Stimulated activated memory B cell treated with anti-CD40 and anti-IgM and Interleukin-4, amounts not matched to agents 10 μg/mL and 1 μg/mL and 100 μg/mL, for 72 hours (primary cell): ENCODE measurements at regions not wholly inside any gene's neighbourhood (a gene's known extent, or its start where the extent isn't known, plus 50 kb on each side); places are given as distances from the start of the nearest gene placed in this dataset.
"Not testable (repeated sequence)": the region's sequence is repeated elsewhere in the genome, so short reads cannot be mapped to it uniquely, and the experiment has no call there.

ENCODE experiments used
- ATAC-seq: fragments of 150-1000 bp; cut with Tn5 transposase; 2 replicates; pipeline ENCODE4 v1.10.0; 2021
- H3K27ac Mint-ChIP-seq: one replicate; pipeline ENCODE4 v1.8.0; 2022; ENCODE audit warnings: mild to moderate bottlenecking, mixed read lengths
- H3K27me3 Mint-ChIP-seq: one replicate; pipeline ENCODE4 v1.8.0; 2022; ENCODE audit warnings: mixed read lengths
- H3K36me3 Mint-ChIP-seq: one replicate; pipeline ENCODE4 v1.8.0; 2022; ENCODE audit warnings: mixed read lengths
- H3K4me1 Mint-ChIP-seq: one replicate; pipeline ENCODE4 v1.8.0; 2022; ENCODE audit warnings: mixed read lengths
- H3K4me3 Mint-ChIP-seq: one replicate; pipeline ENCODE4 v1.8.0; 2022; ENCODE audit warnings: mild to moderate bottlenecking, moderate library complexity, mixed read lengths
- H3K9me3 Mint-ChIP-seq: one replicate; pipeline ENCODE4 v1.8.0; 2022; ENCODE audit warnings: mixed read lengths

DNA sequence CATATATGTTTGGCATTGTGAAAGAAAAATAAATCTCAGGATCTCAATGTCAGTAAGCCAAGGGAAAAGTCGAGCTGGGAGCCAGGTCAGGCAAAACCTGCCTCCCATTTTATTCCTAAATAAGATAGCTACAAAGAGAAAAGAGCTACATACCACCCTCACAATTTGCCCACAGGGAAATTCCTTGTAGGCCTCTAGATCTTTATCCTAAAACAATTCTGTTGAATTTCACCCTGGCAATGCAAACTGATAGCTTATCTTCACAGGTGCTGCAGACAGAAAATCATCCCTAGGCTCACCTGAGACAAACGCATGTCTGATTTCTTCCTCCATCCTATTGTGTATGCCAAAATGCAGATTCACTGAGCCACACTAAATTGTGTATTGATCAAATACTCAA, 2587.1 kb downstream of the PCDH9 start:
- no peaks in the 10 kb centered on the region for H3K4me1 Mint-ChIP-seq
- no peak overlapping the region for H3K27ac Mint-ChIP-seq
- peaks cover 3% of the 10 kb centered on the region for H3K9me3 Mint-ChIP-seq
- H3K27me3 Mint-ChIP-seq = no peaks in the 10 kb centered on the region
- no peak overlapping the region for H3K4me3 Mint-ChIP-seq
- H3K36me3 Mint-ChIP-seq = no peaks in the 10 kb centered on the region
- no peak for ATAC-seq

DNA sequence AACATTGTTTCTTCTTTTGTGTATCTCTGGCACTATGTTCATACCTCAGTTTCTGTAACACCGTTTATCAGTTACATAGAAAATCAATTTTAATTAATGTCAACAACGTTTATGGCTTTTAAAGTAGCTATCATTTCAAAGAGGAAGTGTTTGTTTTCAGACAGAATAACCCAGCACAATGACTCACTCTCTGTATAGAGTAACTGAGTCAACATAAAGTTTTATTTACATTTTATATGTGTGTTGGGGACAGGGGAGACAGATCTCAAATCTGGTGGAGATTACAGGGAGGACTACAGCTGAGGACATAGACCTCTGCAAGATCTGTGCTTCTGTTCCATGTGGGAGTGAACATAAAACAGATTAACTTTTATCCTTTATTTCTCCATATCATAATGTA, 2590.1 kb downstream of the PCDH9 start:
- Mint-ChIP-seq H3K27ac (no peak overlapping the region), H3K27me3 (no peaks in the 10 kb centered on the region), H3K4me3 (no peak overlapping the region), H3K36me3 (no peaks in the 10 kb centered on the region), H3K4me1 (no peaks in the 10 kb centered on the region), H3K9me3 (peaks cover 3% of the 10 kb centered on the region)
- ATAC-seq = no peak

DNA sequence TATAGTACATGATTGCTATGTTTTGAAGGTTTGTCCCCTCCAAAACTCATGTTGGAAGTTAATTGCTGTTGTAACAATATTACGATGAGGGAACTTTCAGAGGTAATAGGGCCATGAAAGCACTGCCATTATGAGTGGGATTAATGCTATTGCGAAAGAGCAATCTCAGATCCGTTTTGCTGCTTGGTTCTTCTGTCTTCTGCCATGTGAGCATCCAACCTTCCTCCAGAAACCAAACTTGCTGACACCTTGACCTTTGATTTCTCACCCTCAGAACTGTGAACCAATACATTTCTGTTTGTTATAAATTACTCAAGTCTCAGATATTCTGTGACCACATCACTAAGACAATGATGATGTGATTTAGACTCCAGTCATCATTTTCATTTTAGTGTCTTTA, 2590.9 kb downstream of the PCDH9 start:
- ATAC-seq = no peak
- Mint-ChIP-seq H3K27me3 (no peaks in the 10 kb centered on the region), H3K4me3 (no peak overlapping the region), H3K36me3 (no peaks in the 10 kb centered on the region), H3K27ac (no peak overlapping the region), H3K9me3 (peaks cover 3% of the 10 kb centered on the region), H3K4me1 (no peaks in the 10 kb centered on the region)

DNA sequence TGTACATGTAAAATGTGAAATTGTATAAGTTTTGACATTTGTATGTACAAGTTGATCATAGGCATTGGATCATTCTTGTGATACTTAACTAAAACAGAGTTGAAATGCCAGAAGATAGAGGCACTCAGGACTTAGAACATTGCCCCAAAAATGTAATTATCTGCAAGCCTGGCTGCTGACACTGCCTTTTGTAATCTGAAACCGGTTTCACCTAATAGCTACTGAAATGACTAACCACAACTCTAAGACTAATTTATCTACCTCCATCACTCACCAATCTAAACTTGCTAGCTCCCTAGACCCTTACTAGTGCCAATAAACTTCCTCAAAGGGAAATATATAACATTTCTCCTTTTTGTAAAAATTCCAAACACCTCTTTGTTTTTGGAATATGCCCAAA, 2596.2 kb downstream of the PCDH9 start:
- Mint-ChIP-seq H3K27me3 (no peaks in the 10 kb centered on the region), H3K36me3 (no peaks in the 10 kb centered on the region), H3K4me3 (no peak overlapping the region), H3K9me3 (peaks cover 5% of the 10 kb centered on the region), H3K4me1 (no peaks in the 10 kb centered on the region), H3K27ac (no peak overlapping the region)
- ATAC-seq = no peak

DNA sequence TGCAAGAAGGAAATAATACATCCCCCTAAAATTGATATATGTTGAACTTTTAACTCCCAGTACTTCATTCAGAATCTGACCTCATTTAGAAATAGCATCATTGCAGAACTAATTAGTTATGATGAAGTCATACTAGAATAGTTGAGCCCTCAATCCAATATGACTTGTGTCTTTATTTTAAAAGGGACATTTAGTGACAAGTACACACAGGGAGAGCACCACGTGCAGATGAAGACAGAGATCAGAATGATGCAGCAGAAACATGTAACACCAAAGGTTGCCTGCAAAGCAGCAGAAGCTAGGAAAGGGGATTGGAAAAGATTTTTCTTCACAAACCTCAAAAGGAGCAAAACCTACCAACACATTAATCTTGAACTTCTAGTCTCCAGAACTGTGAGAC, 2602.5 kb downstream of the PCDH9 start:
- Mint-ChIP-seq H3K27me3 (no peaks in the 10 kb centered on the region), H3K4me3 (no peak overlapping the region), H3K4me1 (no peaks in the 10 kb centered on the region), H3K9me3 (peaks cover 5% of the 10 kb centered on the region), H3K36me3 (no peaks in the 10 kb centered on the region), H3K27ac (no peak overlapping the region)
- ATAC-seq = no peak

DNA sequence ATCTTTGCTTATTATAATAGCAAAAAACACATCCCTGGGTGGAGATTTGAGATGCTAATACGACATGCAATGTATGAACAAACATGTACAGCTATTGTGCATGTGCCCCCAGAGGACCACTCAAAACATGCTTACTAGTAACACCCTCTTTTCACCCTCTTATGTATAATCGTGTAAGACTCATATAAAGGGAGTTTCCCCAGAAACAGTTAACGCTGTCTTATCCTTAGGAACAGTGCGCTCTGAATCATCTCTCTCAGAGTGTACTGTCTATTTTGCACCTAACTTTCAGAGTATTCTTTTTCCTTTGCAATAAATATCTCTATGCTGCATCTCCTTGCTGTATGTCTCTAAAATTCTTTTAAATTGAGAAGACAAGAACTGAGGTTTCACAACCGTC, 2604.0 kb downstream of the PCDH9 start:
- ATAC-seq = no peak
- peaks cover 5% of the 10 kb centered on the region for H3K9me3 Mint-ChIP-seq
- H3K4me1 Mint-ChIP-seq = no peaks in the 10 kb centered on the region
- no peak overlapping the region for H3K27ac Mint-ChIP-seq
- no peaks in the 10 kb centered on the region for H3K36me3 Mint-ChIP-seq
- no peak overlapping the region for H3K4me3 Mint-ChIP-seq
- no peaks in the 10 kb centered on the region for H3K27me3 Mint-ChIP-seq

DNA sequence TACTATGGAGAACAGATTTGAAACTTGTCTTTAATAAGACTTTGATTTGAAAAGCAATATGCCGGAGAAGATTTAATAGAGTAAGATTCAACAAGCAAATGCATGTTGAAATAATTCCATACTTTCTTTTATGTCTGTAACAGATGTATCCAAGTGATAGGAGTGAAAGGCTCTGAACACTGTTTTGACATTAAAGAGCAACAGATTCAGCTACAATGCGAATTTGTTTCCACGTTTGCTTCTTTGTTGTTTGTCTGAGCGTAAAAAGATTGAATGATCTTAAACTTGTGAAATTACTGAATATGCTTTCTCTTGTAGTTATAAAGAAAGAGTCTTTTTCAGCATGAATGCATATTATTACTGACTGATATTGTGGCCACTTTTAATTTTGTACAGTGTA, 2612.9 kb downstream of the PCDH9 start:
- H3K27ac Mint-ChIP-seq = no peak overlapping the region
- H3K4me1 Mint-ChIP-seq = no peaks in the 10 kb centered on the region
- no peaks in the 10 kb centered on the region for H3K36me3 Mint-ChIP-seq
- no peak overlapping the region for H3K4me3 Mint-ChIP-seq
- H3K27me3 Mint-ChIP-seq = no peaks in the 10 kb centered on the region
- ATAC-seq = no peak
- H3K9me3 Mint-ChIP-seq = peaks cover 3% of the 10 kb centered on the region

DNA sequence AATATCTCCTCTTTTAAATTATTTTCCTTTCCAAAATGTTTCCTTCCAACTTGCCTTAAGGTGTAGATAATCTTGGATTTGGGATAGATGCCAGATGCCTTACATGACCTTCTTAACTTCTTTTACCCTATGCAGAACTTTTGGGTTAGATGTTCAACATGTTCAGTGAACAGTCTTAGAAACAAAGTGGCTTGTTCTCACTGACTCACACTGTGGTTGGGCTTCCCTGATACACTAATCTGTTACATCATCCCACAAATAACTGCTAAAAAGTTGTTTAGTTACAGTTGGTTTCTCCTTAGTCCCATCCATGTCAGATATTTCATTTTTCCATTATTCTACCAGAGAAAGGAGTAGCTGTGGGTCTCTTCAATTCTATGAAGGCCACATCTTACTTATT, 2638.2 kb downstream of the PCDH9 start:
- Mint-ChIP-seq H3K27me3 (no peaks in the 10 kb centered on the region), H3K27ac (no peak overlapping the region), H3K36me3 (no peaks in the 10 kb centered on the region), H3K9me3 (peaks cover 2% of the 10 kb centered on the region), H3K4me1 (no peaks in the 10 kb centered on the region), H3K4me3 (no peak overlapping the region)
- ATAC-seq = no peak

DNA sequence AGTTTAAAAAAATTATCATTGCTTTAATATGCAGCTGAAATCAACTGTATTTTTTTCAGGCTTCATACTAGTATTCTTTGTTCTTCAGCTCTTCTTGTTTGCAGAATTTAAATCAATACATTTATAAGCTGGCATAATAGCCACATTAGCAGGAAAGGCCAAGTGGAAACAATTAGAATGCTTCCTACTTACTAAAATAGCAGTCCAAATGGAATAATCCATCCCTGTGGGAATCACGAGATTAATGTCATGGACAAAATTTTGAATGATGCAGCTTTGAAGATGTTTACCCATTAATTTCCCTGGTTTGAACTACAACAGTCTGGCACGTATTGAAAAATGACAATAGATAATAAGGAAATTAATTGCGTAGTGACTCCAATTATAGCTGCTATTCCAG, 2650.8 kb downstream of the PCDH9 start:
- H3K9me3 Mint-ChIP-seq = peaks cover 2% of the 10 kb centered on the region
- H3K27me3 Mint-ChIP-seq = no peaks in the 10 kb centered on the region
- ATAC-seq = no peak
- no peaks in the 10 kb centered on the region for H3K36me3 Mint-ChIP-seq
- no peak overlapping the region for H3K27ac Mint-ChIP-seq
- H3K4me3 Mint-ChIP-seq = no peak overlapping the region
- H3K4me1 Mint-ChIP-seq = no peaks in the 10 kb centered on the region

DNA sequence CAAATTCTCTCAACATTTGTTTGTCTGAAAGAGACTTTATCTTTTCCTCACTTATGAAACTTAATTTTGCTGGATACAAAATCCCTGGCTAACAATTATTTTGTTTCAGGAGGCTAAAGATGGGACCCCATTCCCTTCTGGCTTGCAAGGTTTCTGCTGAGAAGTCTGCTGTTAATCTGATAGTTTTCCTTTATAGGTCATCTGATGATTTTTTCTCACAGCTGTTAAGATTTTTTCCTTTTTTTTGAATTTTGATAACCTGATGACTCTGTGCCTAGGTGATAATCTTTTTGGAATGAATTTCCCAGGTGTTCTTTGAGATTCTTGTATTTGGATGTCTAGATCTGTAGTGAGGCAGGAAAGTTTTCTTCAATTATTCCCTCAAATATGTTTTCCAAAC, 2661.4 kb downstream of the PCDH9 start:
- ATAC-seq = no peak
- H3K4me1 Mint-ChIP-seq = no peaks in the 10 kb centered on the region
- no peak overlapping the region for H3K27ac Mint-ChIP-seq
- no peak overlapping the region for H3K4me3 Mint-ChIP-seq
- no peaks in the 10 kb centered on the region for H3K27me3 Mint-ChIP-seq
- H3K36me3 Mint-ChIP-seq = no peaks in the 10 kb centered on the region
- H3K9me3 Mint-ChIP-seq = peaks cover 20% of the 10 kb centered on the region

DNA sequence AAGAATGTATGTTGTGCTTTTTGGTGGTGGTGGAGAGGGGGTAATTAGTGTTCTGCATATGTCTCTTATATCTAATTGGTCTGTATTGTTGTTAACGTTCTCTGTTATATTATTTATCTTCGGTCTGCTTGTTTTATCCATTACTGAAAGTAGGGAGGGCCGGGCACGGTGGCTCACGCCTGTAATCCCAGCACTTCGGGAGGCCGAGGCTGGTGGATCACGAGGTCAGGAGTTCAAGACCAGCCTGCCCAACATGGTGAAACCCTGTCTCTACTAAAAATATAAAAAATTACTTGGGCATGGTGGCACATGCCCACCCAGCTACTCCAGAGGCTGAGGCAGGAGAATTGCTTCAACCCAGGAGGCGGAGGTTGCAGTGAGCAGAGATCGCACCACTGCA, 2672.1 kb downstream of the PCDH9 start:
- H3K9me3 Mint-ChIP-seq = peaks cover 11% of the 10 kb centered on the region
- H3K4me1 Mint-ChIP-seq, H3K27ac Mint-ChIP-seq, H3K27me3 Mint-ChIP-seq, ATAC-seq, H3K36me3 Mint-ChIP-seq, H3K4me3 Mint-ChIP-seq: not testable (repeated sequence)

DNA sequence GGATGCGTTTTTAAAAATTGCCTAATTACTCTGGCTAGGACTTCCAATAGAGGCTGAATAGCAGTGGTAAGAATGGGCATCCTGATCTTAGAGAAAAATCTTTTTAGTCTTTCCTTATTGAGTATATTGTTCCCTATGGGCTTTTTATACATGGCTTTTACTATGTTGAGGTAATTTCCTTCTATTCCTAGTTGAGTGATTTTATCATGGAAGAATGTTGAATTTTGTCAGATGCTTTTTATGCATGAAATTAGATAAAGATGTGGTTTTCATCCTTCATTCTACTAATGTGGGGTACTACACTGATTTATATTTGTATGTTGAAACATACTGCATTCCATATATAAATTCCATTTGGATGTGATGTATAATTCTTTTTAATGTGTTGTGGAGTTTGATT, 2673.8 kb downstream of the PCDH9 start:
- ATAC-seq = no peak
- Mint-ChIP-seq H3K4me1 (no peaks in the 10 kb centered on the region), H3K27me3 (no peaks in the 10 kb centered on the region), H3K27ac (no peak overlapping the region), H3K9me3 (peaks cover 14% of the 10 kb centered on the region), H3K36me3 (no peaks in the 10 kb centered on the region), H3K4me3 (no peak overlapping the region)

DNA sequence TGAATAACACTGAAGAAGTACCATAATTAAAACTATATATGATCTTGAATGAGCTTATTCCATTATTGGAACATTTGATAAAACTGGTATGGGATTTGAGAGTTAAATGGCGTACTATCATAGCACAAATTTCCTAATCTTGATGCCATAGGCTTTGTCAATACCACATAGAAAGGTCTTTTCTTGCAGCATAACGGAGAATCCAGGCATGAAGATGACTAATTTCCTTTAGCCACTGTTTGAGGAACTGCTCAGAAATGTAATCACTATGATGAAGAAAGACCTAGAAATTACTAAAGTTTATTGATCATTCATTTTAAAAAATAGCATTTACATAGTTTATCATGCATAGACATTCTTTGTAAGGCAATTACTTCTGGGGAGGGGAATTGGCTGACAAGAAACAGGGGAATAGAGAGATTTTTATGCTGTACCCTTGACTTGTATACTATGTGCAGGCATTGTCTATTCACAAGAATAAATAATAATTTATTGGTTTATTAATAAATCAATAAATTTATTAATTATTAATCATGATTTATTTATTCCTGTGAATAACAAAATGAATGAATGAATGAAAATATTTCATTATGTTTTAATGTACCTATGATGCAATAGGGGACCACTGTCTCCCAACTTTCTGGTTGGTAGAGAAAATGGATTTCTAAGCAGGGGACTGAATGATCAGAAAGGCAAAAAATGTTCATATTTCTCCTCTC, 2676.6 kb downstream of the PCDH9 start:
- Mint-ChIP-seq H3K4me1 (no peaks in the 10 kb centered on the region), H3K4me3 (no peak overlapping the region), H3K27ac (no peak overlapping the region), H3K36me3 (no peaks in the 10 kb centered on the region), H3K27me3 (no peaks in the 10 kb centered on the region), H3K9me3 (peaks cover 15% of the 10 kb centered on the region)
- no peak for ATAC-seq

DNA sequence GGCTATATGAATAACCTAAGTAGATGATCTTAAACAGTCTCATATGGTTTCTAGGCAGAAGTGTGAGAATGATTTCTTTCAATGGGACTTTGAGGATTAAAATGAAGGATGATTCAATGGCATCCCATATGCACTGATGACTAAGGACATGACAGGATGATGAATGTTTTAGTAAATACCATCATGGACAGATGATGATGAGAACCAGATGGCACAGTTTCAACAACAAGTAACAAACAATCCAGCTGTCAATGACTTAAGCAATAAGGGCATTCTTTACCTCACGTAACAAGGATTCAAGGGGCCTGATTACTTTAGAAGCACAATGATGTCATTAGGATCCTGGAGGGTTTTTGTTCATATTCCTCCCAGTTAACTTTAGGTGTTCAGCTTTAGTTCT, 2678.4 kb downstream of the PCDH9 start:
- Mint-ChIP-seq H3K4me1 (no peaks in the 10 kb centered on the region), H3K4me3 (no peak overlapping the region), H3K27me3 (no peaks in the 10 kb centered on the region), H3K36me3 (no peaks in the 10 kb centered on the region), H3K9me3 (peaks cover 10% of the 10 kb centered on the region), H3K27ac (no peak overlapping the region)
- ATAC-seq = no peak

DNA sequence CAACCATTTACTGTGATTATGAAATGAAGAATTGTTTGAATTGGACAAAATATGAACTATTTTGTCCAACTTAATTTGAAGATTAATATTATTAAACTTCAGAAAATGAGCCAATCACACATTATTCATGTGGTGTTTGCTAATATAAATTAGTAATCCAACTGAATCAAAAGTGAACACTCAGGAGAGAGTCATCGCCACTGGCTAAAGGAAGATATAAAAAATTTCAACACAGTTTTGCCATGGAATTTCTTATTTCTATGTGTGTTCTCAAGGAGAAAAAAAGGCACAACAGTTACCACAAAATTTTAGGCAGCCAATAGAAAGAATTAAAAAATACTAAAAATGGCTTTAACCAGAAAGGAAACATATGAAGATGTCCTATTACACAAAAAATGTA, 2683.8 kb downstream of the PCDH9 start:
- H3K9me3 Mint-ChIP-seq = peaks cover 7% of the 10 kb centered on the region
- H3K4me1 Mint-ChIP-seq = no peaks in the 10 kb centered on the region
- no peak for ATAC-seq
- H3K27me3 Mint-ChIP-seq = no peaks in the 10 kb centered on the region
- H3K27ac Mint-ChIP-seq = no peak overlapping the region
- no peak overlapping the region for H3K4me3 Mint-ChIP-seq
- H3K36me3 Mint-ChIP-seq = no peaks in the 10 kb centered on the region

DNA sequence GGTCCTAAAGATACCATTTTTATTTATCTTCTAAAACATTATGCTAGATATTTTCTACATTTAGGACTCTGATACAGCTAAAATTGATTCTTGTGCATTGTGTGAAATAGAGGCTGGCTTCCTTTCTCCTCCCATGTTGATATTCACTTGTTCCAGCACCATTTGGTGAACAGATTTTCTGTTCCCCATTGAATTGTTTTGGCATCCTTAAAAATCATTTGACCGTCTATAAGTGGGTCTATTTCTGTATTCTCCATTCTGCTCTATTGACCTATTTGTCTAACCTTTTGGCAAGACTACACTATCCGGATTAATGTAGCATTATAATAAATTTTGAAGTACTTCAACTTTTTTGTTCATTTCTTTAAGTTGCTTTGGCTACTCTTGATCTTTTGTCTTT, 2689.2 kb downstream of the PCDH9 start:
- no peaks in the 10 kb centered on the region for H3K27me3 Mint-ChIP-seq
- peaks cover 3% of the 10 kb centered on the region for H3K9me3 Mint-ChIP-seq
- H3K4me3 Mint-ChIP-seq = no peak overlapping the region
- H3K4me1 Mint-ChIP-seq = no peaks in the 10 kb centered on the region
- ATAC-seq = no peak
- H3K27ac Mint-ChIP-seq = no peak overlapping the region
- no peaks in the 10 kb centered on the region for H3K36me3 Mint-ChIP-seq

DNA sequence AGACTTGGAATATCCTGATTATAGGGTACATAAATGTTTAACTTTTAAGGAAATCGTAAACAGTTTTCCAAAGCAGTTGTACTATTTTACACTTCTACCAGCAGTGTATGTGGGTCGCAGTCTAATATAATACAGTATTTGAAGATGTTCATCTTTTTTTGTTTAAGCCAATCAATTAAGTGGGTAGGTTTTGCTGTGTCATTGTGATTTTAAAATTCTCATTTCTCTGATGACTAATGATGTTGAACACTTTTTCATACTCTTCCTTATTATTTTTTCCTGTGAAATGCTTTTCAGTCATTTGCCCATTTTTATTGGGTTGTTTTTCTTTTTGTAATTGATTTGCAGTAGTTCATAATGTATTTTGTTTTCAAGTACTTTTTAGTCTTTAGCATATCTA, 2689.7 kb downstream of the PCDH9 start:
- H3K4me1 Mint-ChIP-seq = no peaks in the 10 kb centered on the region
- peaks cover 3% of the 10 kb centered on the region for H3K9me3 Mint-ChIP-seq
- ATAC-seq = no peak
- no peaks in the 10 kb centered on the region for H3K27me3 Mint-ChIP-seq
- no peaks in the 10 kb centered on the region for H3K36me3 Mint-ChIP-seq
- no peak overlapping the region for H3K4me3 Mint-ChIP-seq
- no peak overlapping the region for H3K27ac Mint-ChIP-seq
